A549 (cell line): ENCODE measurements at regions not wholly inside any gene's neighbourhood (a gene's known extent, or its start where the extent isn't known, plus 50 kb on each side); places are given as distances from the start of the nearest gene placed in this dataset.
"Not testable (repeated sequence)": the region's sequence is repeated elsewhere in the genome, so short reads cannot be mapped to it uniquely, and the experiment has no call there.

Experiments used
- ATAC-seq, 2 experiments: fragments of 200-7000 bp in 1 of 2; fragments of >200 bp in 1 of 2; cut with Nextera tagmentation in 1 of 2; cut with Tn5 transposase in 1 of 2; 3 replicates each; pipeline versions ENCODE4 v1.8.0 to v1.9.1; 2018 to 2020; ENCODE audit warnings: mild to moderate bottlenecking in 1 of 2, moderate library complexity in 1 of 2
- CTCF ChIA-PET: fragments of 300-600 bp; sonication (Branson Sonifier 250); formaldehyde crosslinking; extraction: SDS; loops from one replicate; lab custom pipeline; 2021; ENCODE audit warnings: antibody characterized with exemption, inconsistent platforms; lab: Yijun Ruan, JAX
- POLR2A ChIA-PET: fragments of 350-600 bp; formaldehyde crosslinking; extraction: SDS; loops from one replicate; lab custom pipeline; 2021; ENCODE audit warnings: antibody characterized with exemption, inconsistent platforms; lab: Yijun Ruan, JAX
- DNase-seq, 2 experiments: peaks; one replicate each; pipeline versions ENCODE4 v3.0.0 to v3.0.0-alpha.2; 2011 to 2016; ENCODE audit warnings: low read depth in 1 of 2, low spot score in 1 of 2
- FAIRE-seq: peaks from 2 replicates; lab custom pipeline; 2011; peaks lifted over from hg19 to GRCh38; lab: Jason Lieb, UNC
- H3K27ac ChIP-seq, 2 experiments: fragments of >200 bp; sonication (Bioruptor Twin); formaldehyde crosslinking; 3 replicates each; pipeline ENCODE4 v1.5.1; 2016 to 2017
- H3K4me1 ChIP-seq: fragments of >200 bp; sonication (Bioruptor Twin); formaldehyde crosslinking; 3 replicates; pipeline ENCODE4 v1.6.1; 2016
- H3K4me2 ChIP-seq: fragments of >200 bp; sonication (Bioruptor Twin); formaldehyde crosslinking; 3 replicates; pipeline ENCODE4 v1.6.1; 2016
- H3K4me3 ChIP-seq: fragments of >200 bp; sonication (Bioruptor Twin); formaldehyde crosslinking; 3 replicates; pipeline ENCODE4 v1.5.1; 2016
- H3K9me3 ChIP-seq: fragments of >200 bp; sonication (Bioruptor Twin); formaldehyde crosslinking; 3 replicates; pipeline ENCODE4 v1.6.1; 2016
- ATOH8 ChIP-seq: fragments of 250-450 bp; sonication (Bioruptor Pico); IDR thresholded peaks from 2 replicates; pipeline ENCODE4 v1.5.0; 2020; ENCODE audit warnings: low read depth, mild to moderate bottlenecking, moderate library complexity
- CHD4 ChIP-seq: fragments of 200-600 bp; sonication (generic); IDR thresholded peaks from 2 replicates; pipeline ENCODE4 v1.6.1; 2016; ENCODE audit warnings: antibody characterized with exemption, mild to moderate bottlenecking, borderline replicate concordance
- EHMT2 ChIP-seq: fragments of 200-600 bp; sonication (generic); IDR thresholded peaks from 2 replicates; pipeline ENCODE4 v1.6.1; 2016; ENCODE audit warnings: antibody characterized with exemption, low read depth, mild to moderate bottlenecking, moderate library complexity
- EP300 ChIP-seq, 2 experiments: fragments of >200 bp; sonication (Bioruptor Twin); formaldehyde crosslinking; IDR thresholded peaks; 2 replicates in 1 of 2; 3 replicates in 1 of 2; pipeline ENCODE4 v1.6.1; 2016 to 2017
- FOSL2 ChIP-seq, 2 experiments: fragments of 450-650 bp in 1 of 2; fragments of >200 bp in 1 of 2; sonication (Bioruptor Twin) in 1 of 2; formaldehyde crosslinking; IDR thresholded peaks; 2 replicates each; pipeline versions ENCODE4 v1.5.0 to v1.6.1; 2016 to 2020; ENCODE audit warnings: mild to moderate bottlenecking in 1 of 2, moderate library complexity in 1 of 2
- GATA3 ChIP-seq: IDR thresholded peaks from 2 replicates; pipeline ENCODE4 v1.6.1; 2012; ENCODE audit warnings: borderline replicate concordance
- HEYL ChIP-seq: fragments of 250-450 bp; sonication (Bioruptor Pico); IDR thresholded peaks from 2 replicates; pipeline ENCODE4 v1.8.0; 2021; ENCODE audit warnings: mild to moderate bottlenecking, moderate library complexity
- HOXA7 ChIP-seq: fragments of 250-450 bp; sonication (Bioruptor Pico); IDR thresholded peaks from 2 replicates; pipeline ENCODE4 v1.5.0; 2020; ENCODE audit warnings: mild to moderate bottlenecking, moderate library complexity
- HOXB13 ChIP-seq: fragments of 250-450 bp; sonication (Bioruptor Pico); IDR thresholded peaks from 2 replicates; pipeline ENCODE4 v1.5.0; 2020; ENCODE audit warnings: low read depth, mild to moderate bottlenecking, moderate library complexity
- JUN ChIP-seq, 2 experiments: fragments of >200 bp; sonication (Bioruptor Twin); formaldehyde crosslinking; IDR thresholded peaks; 2 replicates in 1 of 2; 3 replicates in 1 of 2; pipeline ENCODE4 v1.6.1; 2016 to 2017
- KDM5A ChIP-seq: fragments of 200-600 bp; sonication (generic); IDR thresholded peaks from 2 replicates; pipeline ENCODE4 v1.6.1; 2016; ENCODE audit warnings: antibody characterized with exemption, mild to moderate bottlenecking
- MAFK ChIP-seq: fragments of 450-650 bp; IDR thresholded peaks from 2 replicates; pipeline ENCODE4 v1.6.1; 2014; ENCODE audit not compliant: partially characterized antibody
- MAZ ChIP-seq: fragments of 150-350 bp; IDR thresholded peaks from 2 replicates; pipeline ENCODE4 v1.6.1; 2014; ENCODE audit warnings: antibody characterized with exemption, low read depth, low read length, borderline replicate concordance
- MYC ChIP-seq: IDR thresholded peaks from 2 replicates; pipeline ENCODE4 v1.6.1; 2012; ENCODE audit warnings: mild to moderate bottlenecking, inconsistent platforms, low read length, improper control_type of control experiment, borderline replicate concordance
- NPAS2 ChIP-seq: fragments of 250-450 bp; sonication (Bioruptor Pico); IDR thresholded peaks from 2 replicates; pipeline ENCODE4 v1.8.0; 2022; ENCODE audit warnings: mild to moderate bottlenecking, moderate library complexity, borderline replicate concordance
- NR3C1 ChIP-seq: fragments of >200 bp; sonication (Bioruptor Twin); formaldehyde crosslinking; IDR thresholded peaks from 3 replicates; pipeline ENCODE4 v1.6.1; 2017
- SMC3 ChIP-seq: fragments of >200 bp; sonication (Bioruptor Twin); formaldehyde crosslinking; IDR thresholded peaks from 3 replicates; pipeline ENCODE4 v1.6.1; 2018; ENCODE audit warnings: inconsistent platforms
- ZSCAN20 ChIP-seq: fragments of 250-450 bp; sonication (Bioruptor Pico); IDR thresholded peaks from 2 replicates; pipeline ENCODE4 v1.8.0; 2022; ENCODE audit warnings: mild to moderate bottlenecking, moderate library complexity
- WGBS: methylation state at CpG from one replicate; pipeline ENCODE4 v1.1.6; 2017; ENCODE audit errors: missing lambda C conversion rate; 5-methylcytosine and 5-hydroxymethylcytosine counted together
- TF ChIP-seq, protein P1 (sequence below): fragments of 200-600 bp; sonication (generic); IDR thresholded peaks from 2 replicates; pipeline ENCODE4 v1.6.1; 2016; ENCODE audit warnings: antibody characterized with exemption, mild to moderate bottlenecking, moderate library complexity
- TF ChIP-seq, protein P2 (sequence below): fragments of 250-450 bp; sonication (Bioruptor Pico); IDR thresholded peaks from 2 replicates; pipeline ENCODE4 v1.5.0; 2021; ENCODE audit warnings: mild to moderate bottlenecking, moderate library complexity, borderline replicate concordance
- TF ChIP-seq, protein P3 (sequence below): IDR thresholded peaks from 2 replicates; pipeline ENCODE4 v1.6.1; 2012

- H3K27ac ChIP-seq, FAIRE-seq, ATAC-seq, H3K4me1 ChIP-seq, POLR2A ChIA-PET, H3K4me2 ChIP-seq, H3K4me3 ChIP-seq, DNase-seq, CTCF ChIA-PET: not testable (repeated sequence)
- WGBS, result 91% methylated on average over 1 of the region's 1 CpG
- H3K9me3 ChIP-seq, result peaks cover 13% of the 10 kb centered on the region; the same call in 2 of the 3 replicates
Observed at GRCh38 chr22:35188930-35189329, 68.4 kb upstream of the HMGXB4 start.

GRCh38 chr22:35189559-35189958 lies 67.7 kb upstream of the HMGXB4 start:
- FAIRE-seq (no peak), DNase-seq (no peak), ATAC-seq (no peak)
- CTCF ChIA-PET, result no interaction called here
- H3K4me3 ChIP-seq, result no peak overlapping the region
- peaks cover 13% of the 10 kb centered on the region; the same call in 2 of the 3 replicates for H3K9me3 ChIP-seq
- H3K27ac ChIP-seq, result no peak overlapping the region
- no peaks in the 10 kb centered on the region for H3K4me1 ChIP-seq
- no peak for TF ChIP-seq NPAS2 (CRISPR knock-in tag)
- no peak for TF ChIP-seq CHD4
- no peak for TF ChIP-seq KDM5A
- TF ChIP-seq ZSCAN20, result no peak
- TF ChIP-seq MAFK, result no peak
- no peak overlapping the region for H3K4me2 ChIP-seq
- POLR2A ChIA-PET, result no interaction called here

GRCh38 chr22:35191412-35191811 lies 65.9 kb upstream of the HMGXB4 start:
- TF ChIP-seq MAFK (no peak), NR3C1 (no peak), SMC3 (no peak), EP300 (IDR thresholded peaks at IDR 0.05) (no peak), EHMT2 (no peak), GATA3 (no peak), JUN (IDR thresholded peaks at IDR 0.05) (no peak), MAZ (no peak), ATOH8 (CRISPR knock-in tag) (no peak), FOSL2 (IDR thresholded peaks at IDR 0.05) (no peak), FOSL2 (CRISPR knock-in tag; IDR thresholded peaks at IDR 0.05) (no peak), KDM5A (no peak), MYC (no peak), HEYL (no peak), HOXB13 (CRISPR knock-in tag) (no peak), HOXA7 (CRISPR knock-in tag) (no peak)
- TF ChIP-seq, protein P1, sequence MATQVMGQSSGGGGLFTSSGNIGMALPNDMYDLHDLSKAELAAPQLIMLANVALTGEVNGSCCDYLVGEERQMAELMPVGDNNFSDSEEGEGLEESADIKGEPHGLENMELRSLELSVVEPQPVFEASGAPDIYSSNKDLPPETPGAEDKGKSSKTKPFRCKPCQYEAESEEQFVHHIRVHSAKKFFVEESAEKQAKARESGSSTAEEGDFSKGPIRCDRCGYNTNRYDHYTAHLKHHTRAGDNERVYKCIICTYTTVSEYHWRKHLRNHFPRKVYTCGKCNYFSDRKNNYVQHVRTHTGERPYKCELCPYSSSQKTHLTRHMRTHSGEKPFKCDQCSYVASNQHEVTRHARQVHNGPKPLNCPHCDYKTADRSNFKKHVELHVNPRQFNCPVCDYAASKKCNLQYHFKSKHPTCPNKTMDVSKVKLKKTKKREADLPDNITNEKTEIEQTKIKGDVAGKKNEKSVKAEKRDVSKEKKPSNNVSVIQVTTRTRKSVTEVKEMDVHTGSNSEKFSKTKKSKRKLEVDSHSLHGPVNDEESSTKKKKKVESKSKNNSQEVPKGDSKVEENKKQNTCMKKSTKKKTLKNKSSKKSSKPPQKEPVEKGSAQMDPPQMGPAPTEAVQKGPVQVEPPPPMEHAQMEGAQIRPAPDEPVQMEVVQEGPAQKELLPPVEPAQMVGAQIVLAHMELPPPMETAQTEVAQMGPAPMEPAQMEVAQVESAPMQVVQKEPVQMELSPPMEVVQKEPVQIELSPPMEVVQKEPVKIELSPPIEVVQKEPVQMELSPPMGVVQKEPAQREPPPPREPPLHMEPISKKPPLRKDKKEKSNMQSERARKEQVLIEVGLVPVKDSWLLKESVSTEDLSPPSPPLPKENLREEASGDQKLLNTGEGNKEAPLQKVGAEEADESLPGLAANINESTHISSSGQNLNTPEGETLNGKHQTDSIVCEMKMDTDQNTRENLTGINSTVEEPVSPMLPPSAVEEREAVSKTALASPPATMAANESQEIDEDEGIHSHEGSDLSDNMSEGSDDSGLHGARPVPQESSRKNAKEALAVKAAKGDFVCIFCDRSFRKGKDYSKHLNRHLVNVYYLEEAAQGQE, result no peak
- TF ChIP-seq, protein P2, sequence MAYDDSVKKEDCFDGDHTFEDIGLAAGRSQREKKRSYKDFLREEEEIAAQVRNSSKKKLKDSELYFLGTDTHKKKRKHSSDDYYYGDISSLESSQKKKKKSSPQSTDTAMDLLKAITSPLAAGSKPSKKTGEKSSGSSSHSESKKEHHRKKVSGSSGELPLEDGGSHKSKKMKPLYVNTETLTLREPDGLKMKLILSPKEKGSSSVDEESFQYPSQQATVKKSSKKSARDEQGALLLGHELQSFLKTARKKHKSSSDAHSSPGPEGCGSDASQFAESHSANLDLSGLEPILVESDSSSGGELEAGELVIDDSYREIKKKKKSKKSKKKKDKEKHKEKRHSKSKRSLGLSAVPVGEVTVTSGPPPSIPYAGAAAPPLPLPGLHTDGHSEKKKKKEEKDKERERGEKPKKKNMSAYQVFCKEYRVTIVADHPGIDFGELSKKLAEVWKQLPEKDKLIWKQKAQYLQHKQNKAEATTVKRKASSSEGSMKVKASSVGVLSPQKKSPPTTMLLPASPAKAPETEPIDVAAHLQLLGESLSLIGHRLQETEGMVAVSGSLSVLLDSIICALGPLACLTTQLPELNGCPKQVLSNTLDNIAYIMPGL (CRISPR knock-in tag), result no peak
- TF ChIP-seq, protein P3, sequence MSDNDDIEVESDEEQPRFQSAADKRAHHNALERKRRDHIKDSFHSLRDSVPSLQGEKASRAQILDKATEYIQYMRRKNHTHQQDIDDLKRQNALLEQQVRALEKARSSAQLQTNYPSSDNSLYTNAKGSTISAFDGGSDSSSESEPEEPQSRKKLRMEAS, result no peak
- 23% methylated on average over 2 of the region's 2 CpGs for WGBS
- H3K4me2 ChIP-seq, result no peak overlapping the region

More at GRCh38 chr22:35191412-35191811, 65.9 kb upstream of the HMGXB4 start:
- ChIA-PET CTCF (no interaction called here), POLR2A (no interaction called here)
- H3K9me3 ChIP-seq, result peaks cover 13% of the 10 kb centered on the region; the same call in 2 of the 3 replicates
- H3K27ac ChIP-seq, result no peak overlapping the region
- no peaks in the 10 kb centered on the region for H3K4me1 ChIP-seq
- DNase-seq (peak in 1 of 2 experiments; percentile 26), FAIRE-seq (no peak), ATAC-seq (peak in 1 of 2 experiments; percentile 51; a peak in 2 of 6 replicates)
- no peak overlapping the region for H3K4me3 ChIP-seq
